Midbrain (tissue), 1 donor: ENCODE measurements at regions not wholly inside any gene's neighbourhood (a gene's known extent, or its start where the extent isn't known, plus 50 kb on each side); places are given as distances from the start of the nearest gene placed in this dataset.

Experiments used
- DNase-seq: peaks from one replicate; lab custom pipeline; 2025; lab: John Stamatoyannopoulos, UW

- no peak for DNase-seq
Measured at GRCh38 chr7:41524876-41525275, 178.0 kb downstream of the INHBA start.

- DNase-seq, result no peak
Measured at GRCh38 chr7:41520445-41520844, 182.4 kb downstream of the INHBA start.

- no peak for DNase-seq
Measured at GRCh38 chr7:41517771-41518170, 185.1 kb downstream of the INHBA start.

GRCh38 chr7:41508755-41509154 is 194.1 kb downstream of the INHBA start:
- DNase-seq, result no peak

- no peak for DNase-seq
Measured at GRCh38 chr7:41507686-41508268, 195.1 kb downstream of the INHBA start.

- no peak for DNase-seq
Measured at GRCh38 chr7:41504214-41504980, 198.5 kb downstream of the INHBA start.

- DNase-seq, result no peak
Measured at GRCh38 chr7:41503438-41503837, 199.5 kb downstream of the INHBA start.

- no peak for DNase-seq
Measured at GRCh38 chr7:41501466-41501865, 201.4 kb downstream of the INHBA start.

- DNase-seq, result no peak
Measured at GRCh38 chr7:41501006-41501405, 201.9 kb downstream of the INHBA start.

- no peak for DNase-seq
Measured at GRCh38 chr7:41492603-41493002, 210.3 kb downstream of the INHBA start.

- no peak for DNase-seq
Measured at GRCh38 chr7:41491883-41492471, 210.9 kb downstream of the INHBA start.

GRCh38 chr7:41491308-41491707 is 211.6 kb downstream of the INHBA start:
- no peak for DNase-seq

GRCh38 chr7:41489885-41490284 is 213.0 kb downstream of the INHBA start:
- no peak for DNase-seq

- no peak for DNase-seq
Measured at GRCh38 chr7:41487229-41487940, 215.5 kb downstream of the INHBA start.

- DNase-seq, result no peak
Measured at GRCh38 chr7:41481353-41481752, 221.5 kb downstream of the INHBA start.

GRCh38 chr7:41478187-41478586 is 224.7 kb downstream of the INHBA start:
- DNase-seq, result no peak

- DNase-seq, result no peak
Measured at GRCh38 chr7:41476460-41476803, 226.5 kb downstream of the INHBA start.

GRCh38 chr7:41475801-41476459 is 227.0 kb downstream of the INHBA start:
- DNase-seq, result no peak

- DNase-seq, result no peak
Measured at GRCh38 chr7:41472427-41473125, 230.3 kb downstream of the INHBA start.

- DNase-seq, result no peak
Measured at GRCh38 chr7:41470081-41470480, 232.8 kb downstream of the INHBA start.

- DNase-seq, result no peak
Measured at GRCh38 chr7:41467596-41467995, 235.3 kb downstream of the INHBA start.
